Suprapubic skin (tissue), 4 donors: ENCODE measurements at regions not wholly inside any gene's neighbourhood (a gene's known extent, or its start where the extent isn't known, plus 50 kb on each side); places are given as distances from the start of the nearest gene placed in this dataset.
"Not testable (repeated sequence)": the region's sequence is repeated elsewhere in the genome, so short reads cannot be mapped to it uniquely, and the experiment has no call there.

Experiments
- DNase-seq, 2 donors: peaks; one replicate each; pipeline ENCODE4 v3.0.0-alpha.2; 2019; ENCODE audit warnings: low spot score in 2 of 2
- H3K27ac ChIP-seq: fragments of 200-600 bp; sonication (generic); one replicate; pipeline ENCODE4 v1.5.1; 2019
- H3K27me3 ChIP-seq: fragments of 200-600 bp; sonication (generic); one replicate; pipeline ENCODE4 v1.5.1; 2019
- H3K36me3 ChIP-seq: fragments of 200-600 bp; sonication (generic); one replicate; pipeline ENCODE4 v1.5.1; 2019
- H3K4me1 ChIP-seq: fragments of 200-600 bp; sonication (generic); one replicate; pipeline ENCODE4 v1.5.1; 2019
- H3K4me3 ChIP-seq: fragments of 200-600 bp; sonication (generic); one replicate; pipeline ENCODE4 v1.5.1; 2019; ENCODE audit warnings: mild to moderate bottlenecking
- H3K9me3 ChIP-seq: fragments of 200-600 bp; sonication (generic); one replicate; pipeline ENCODE4 v1.5.1; 2019
- EP300 ChIP-seq: sonication (generic); formaldehyde crosslinking; IDR thresholded peaks from one replicate; pipeline ENCODE4 v1.6.1; 2017; ENCODE audit warnings: antibody characterized with exemption
- POLR2A ChIP-seq, 2 donors: fragments of 450-650 bp; IDR thresholded peaks; one replicate each; pipeline ENCODE4 v1.6.1; 2017; ENCODE audit warnings: antibody characterized with exemption in 2 of 2, mild to moderate bottlenecking in 2 of 2, moderate library complexity in 2 of 2
- POLR2AphosphoS5 ChIP-seq, 3 donors: sonication (generic); formaldehyde crosslinking; IDR thresholded peaks; one replicate each; pipeline ENCODE4 v1.6.1; 2017; ENCODE audit warnings: antibody characterized with exemption in 3 of 3
- WGBS: methylation state at CpG from one replicate; pipeline ENCODE4 v1.1.5; 2018; 5-methylcytosine and 5-hydroxymethylcytosine counted together
- TF ChIP-seq, protein P1 (sequence below), 2 donors: fragments of 200-600 bp in 1 of 2; fragments of 450-650 bp in 1 of 2; sonication (generic) in 1 of 2; IDR thresholded peaks; one replicate each; pipeline ENCODE4 v1.5.1; 2016 to 2019; ENCODE audit warnings: antibody characterized with exemption in 2 of 2, mild to moderate bottlenecking in 1 of 2, moderate library complexity in 1 of 2

DNA sequence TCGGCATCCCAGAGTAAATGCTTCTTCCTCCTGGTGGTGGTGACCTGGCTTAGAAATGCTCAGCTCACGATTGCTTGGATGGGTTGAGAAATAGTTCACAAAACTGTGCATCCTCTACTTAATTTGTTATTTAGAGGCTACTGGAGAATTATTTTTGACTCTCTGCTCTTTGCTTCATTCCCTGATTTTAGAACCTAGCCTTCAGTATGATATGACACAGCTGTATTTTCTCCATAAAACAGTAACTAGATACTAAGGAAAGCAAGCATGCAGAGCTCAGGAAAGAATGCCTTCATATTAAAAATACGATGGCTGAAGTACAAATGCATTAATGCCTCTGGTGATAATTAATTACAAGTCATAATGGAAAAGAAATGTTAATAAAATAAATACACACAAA is 602.0 kb upstream of the COBL start:
- no peaks in the 10 kb centered on the region for H3K4me1 ChIP-seq
- no peak for TF ChIP-seq EP300
- TF ChIP-seq, protein P1, sequence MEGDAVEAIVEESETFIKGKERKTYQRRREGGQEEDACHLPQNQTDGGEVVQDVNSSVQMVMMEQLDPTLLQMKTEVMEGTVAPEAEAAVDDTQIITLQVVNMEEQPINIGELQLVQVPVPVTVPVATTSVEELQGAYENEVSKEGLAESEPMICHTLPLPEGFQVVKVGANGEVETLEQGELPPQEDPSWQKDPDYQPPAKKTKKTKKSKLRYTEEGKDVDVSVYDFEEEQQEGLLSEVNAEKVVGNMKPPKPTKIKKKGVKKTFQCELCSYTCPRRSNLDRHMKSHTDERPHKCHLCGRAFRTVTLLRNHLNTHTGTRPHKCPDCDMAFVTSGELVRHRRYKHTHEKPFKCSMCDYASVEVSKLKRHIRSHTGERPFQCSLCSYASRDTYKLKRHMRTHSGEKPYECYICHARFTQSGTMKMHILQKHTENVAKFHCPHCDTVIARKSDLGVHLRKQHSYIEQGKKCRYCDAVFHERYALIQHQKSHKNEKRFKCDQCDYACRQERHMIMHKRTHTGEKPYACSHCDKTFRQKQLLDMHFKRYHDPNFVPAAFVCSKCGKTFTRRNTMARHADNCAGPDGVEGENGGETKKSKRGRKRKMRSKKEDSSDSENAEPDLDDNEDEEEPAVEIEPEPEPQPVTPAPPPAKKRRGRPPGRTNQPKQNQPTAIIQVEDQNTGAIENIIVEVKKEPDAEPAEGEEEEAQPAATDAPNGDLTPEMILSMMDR (IDR thresholded peaks at IDR 0.05) = no peak
- TF ChIP-seq POLR2A (IDR thresholded peaks at IDR 0.05) = no peak
- no peak for TF ChIP-seq POLR2AphosphoS5 (IDR thresholded peaks at IDR 0.05)
- no peaks in the 10 kb centered on the region for H3K9me3 ChIP-seq
- no peaks in the 10 kb centered on the region for H3K27me3 ChIP-seq
- H3K27ac ChIP-seq = no peak overlapping the region
- DNase-seq = no peak
- H3K36me3 ChIP-seq = no peaks in the 10 kb centered on the region
- 87% methylated on average over 3 of the region's 3 CpGs for whole genome bisulfite sequencing
- H3K4me3 ChIP-seq = no peak overlapping the region

DNA sequence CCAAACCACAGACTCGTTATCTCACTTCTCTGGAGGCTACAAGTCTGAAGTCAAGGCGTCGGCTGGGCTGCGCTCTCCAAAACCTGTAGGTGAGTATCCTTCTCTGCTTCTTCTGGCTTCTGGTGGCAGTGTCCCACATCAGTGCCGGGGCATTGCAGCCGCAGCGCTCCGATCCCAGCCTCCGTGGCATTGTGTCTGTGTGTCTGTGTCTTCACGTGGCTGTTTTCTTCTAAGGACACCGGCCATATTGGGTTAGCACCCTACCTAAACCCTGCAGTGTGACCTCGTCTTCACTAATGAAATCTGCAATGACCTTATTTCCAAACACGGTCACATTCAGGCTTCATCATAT is 584.9 kb upstream of the COBL start:
- 94% methylated on average over 13 of the region's 13 CpGs for WGBS
- DNase-seq = no peak
- Histone ChIP-seq H3K27ac (no peak overlapping the region), H3K9me3 (no peaks in the 10 kb centered on the region), H3K27me3 (no peaks in the 10 kb centered on the region), H3K4me3 (no peak overlapping the region), H3K36me3 (no peaks in the 10 kb centered on the region), H3K4me1 (no peaks in the 10 kb centered on the region)
- TF ChIP-seq, protein P1 (IDR thresholded peaks at IDR 0.05) = no peak
- TF ChIP-seq POLR2A (IDR thresholded peaks at IDR 0.05) = no peak
- TF ChIP-seq EP300 = no peak
- TF ChIP-seq POLR2AphosphoS5 (IDR thresholded peaks at IDR 0.05) = no peak

DNA sequence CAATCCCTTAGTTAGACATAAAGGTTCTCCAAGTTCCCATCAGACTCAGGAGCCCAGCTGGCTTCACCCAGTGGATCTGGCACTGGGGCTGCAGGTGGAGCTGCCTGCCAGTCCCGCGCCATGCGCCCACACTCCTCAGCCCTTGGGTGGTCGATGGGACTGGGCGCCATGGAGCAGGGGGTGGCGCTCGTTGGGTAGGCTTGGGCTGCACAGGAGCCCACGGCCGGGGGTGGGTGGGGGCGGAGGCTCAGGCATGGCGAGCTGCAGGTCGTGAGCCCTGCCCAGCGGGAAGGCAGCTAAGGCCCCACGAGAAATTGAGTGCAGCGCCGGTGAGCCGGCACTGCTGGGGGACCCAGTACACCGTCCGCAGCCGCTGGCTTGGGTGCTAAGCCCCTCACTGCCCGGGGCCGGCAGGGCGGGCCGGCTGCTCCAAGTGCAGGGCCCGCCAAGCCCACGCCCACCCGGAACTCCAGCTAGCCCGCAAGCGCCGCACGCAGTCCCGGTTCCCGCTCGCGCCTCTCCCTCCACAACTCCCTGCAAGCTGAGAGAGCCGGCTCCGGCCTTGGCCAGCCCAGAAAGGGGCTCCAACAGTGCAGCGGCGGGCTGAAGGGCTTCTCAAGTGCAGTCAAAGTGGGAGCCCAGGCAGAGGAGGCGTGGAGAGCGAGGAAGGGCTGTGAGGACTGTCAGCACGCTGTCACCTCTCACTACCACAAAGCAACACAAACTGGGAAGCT is 584.3 kb upstream of the COBL start:
- not testable (repeated sequence) for DNase-seq, H3K4me3 ChIP-seq, H3K9me3 ChIP-seq, H3K4me1 ChIP-seq, H3K27me3 ChIP-seq, H3K36me3 ChIP-seq, H3K27ac ChIP-seq
- 100% methylated on average over 4 of the region's 42 CpGs for WGBS

DNA sequence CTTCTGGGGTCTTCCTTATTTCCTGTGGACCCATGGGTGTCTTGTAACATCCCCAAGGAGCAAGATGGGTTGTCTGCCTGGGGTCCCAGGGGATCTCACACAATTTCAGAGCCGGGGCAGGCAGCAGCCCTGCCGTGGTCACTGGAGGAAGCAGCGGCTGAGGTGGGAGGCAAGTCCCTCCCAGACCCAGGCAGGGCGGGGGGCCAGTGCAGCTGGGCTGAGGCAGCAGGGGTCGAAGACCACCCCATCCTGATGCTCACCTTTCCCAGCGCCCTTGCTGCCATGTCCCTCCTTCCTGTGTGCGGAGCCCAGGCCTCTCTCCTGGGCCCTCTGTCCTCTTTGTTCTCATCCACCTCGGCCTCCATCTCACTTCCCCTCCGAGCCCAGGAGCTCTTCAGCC is 583.0 kb upstream of the COBL start:
- H3K27ac ChIP-seq = no peak overlapping the region
- no peaks in the 10 kb centered on the region for H3K36me3 ChIP-seq
- no peaks in the 10 kb centered on the region for H3K27me3 ChIP-seq
- WGBS = 89% methylated on average over 4 of the region's 9 CpGs
- TF ChIP-seq POLR2A (IDR thresholded peaks at IDR 0.05) (no peak), POLR2AphosphoS5 (IDR thresholded peaks at IDR 0.05) (no peak), EP300 (no peak)
- TF ChIP-seq, protein P1 (IDR thresholded peaks at IDR 0.05) = no peak
- no peaks in the 10 kb centered on the region for H3K4me1 ChIP-seq
- H3K4me3 ChIP-seq = no peak overlapping the region
- peaks cover 4% of the 10 kb centered on the region for H3K9me3 ChIP-seq
- no peak for DNase-seq

DNA sequence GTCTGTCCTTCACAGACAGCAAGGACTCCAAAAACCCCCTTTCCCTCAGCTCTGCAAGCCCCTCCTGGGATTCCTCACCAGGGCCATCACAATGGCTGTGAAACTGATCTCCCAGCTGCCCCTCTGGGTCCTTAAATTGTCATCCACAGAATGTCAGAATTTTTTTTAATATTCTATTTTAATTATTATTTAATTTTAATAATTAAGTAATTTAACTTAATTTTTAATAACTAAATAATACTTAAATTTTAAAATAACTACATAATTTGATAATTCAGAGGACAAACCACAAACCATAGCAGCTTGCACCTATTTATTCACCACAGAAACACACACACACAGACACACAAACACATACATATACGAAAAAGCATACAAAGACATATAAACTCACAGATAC is 565.8 kb upstream of the COBL start:
- no peaks in the 10 kb centered on the region for H3K4me1 ChIP-seq
- no peak for DNase-seq
- WGBS = 89% methylated on average over 1 of the region's 1 CpG
- H3K9me3 ChIP-seq = peaks cover 4% of the 10 kb centered on the region
- no peak overlapping the region for H3K4me3 ChIP-seq
- no peaks in the 10 kb centered on the region for H3K27me3 ChIP-seq
- no peak overlapping the region for H3K27ac ChIP-seq
- H3K36me3 ChIP-seq = no peaks in the 10 kb centered on the region
- no peak for TF ChIP-seq POLR2AphosphoS5 (IDR thresholded peaks at IDR 0.05)
- no peak for TF ChIP-seq POLR2A (IDR thresholded peaks at IDR 0.05)
- no peak for TF ChIP-seq EP300
- TF ChIP-seq, protein P1 (IDR thresholded peaks at IDR 0.05) = no peak

DNA sequence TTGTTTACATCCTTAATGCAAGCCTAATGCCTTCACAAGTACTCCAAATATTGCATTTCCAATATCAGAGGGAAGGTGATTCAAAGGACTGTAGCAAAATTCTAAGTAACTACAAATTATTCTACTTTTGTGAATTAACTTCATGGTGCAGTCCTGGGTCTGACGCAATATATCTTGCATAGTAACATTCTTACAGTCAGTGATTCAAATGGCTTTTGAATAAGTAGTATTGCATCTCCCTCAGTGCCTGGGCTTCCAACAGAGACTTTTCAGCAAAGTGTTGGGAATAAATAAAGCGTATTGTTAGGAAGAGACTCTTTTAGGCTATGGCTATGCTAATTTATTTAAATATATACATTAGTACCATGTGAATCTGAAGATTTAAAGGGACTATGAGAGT is 564.7 kb upstream of the COBL start:
- Histone ChIP-seq H3K9me3 (no peaks in the 10 kb centered on the region), H3K4me1 (no peaks in the 10 kb centered on the region), H3K4me3 (no peak overlapping the region), H3K27ac (no peak overlapping the region), H3K27me3 (no peaks in the 10 kb centered on the region), H3K36me3 (no peaks in the 10 kb centered on the region)
- no peak for DNase-seq
- TF ChIP-seq POLR2AphosphoS5 (IDR thresholded peaks at IDR 0.05) (no peak), POLR2A (IDR thresholded peaks at IDR 0.05) (no peak), EP300 (no peak)
- TF ChIP-seq, protein P1 (IDR thresholded peaks at IDR 0.05) = no peak
- 78% methylated on average over 2 of the region's 2 CpGs for WGBS
